Panc1 (cell line): ENCODE measurements at regions not wholly inside any gene's neighbourhood (a gene's known extent, or its start where the extent isn't known, plus 50 kb on each side); places are given as distances from the start of the nearest gene placed in this dataset.

ENCODE experiments used
- ATAC-seq: fragments of 200-7000 bp; cut with Tn5 transposase; 2 replicates; pipeline ENCODE4 v1.9.1; 2020; ENCODE audit warnings: mild to moderate bottlenecking, moderate library complexity
- BruUV-seq: library from RNA; stranded (reverse); fragments of 400-500 nt; replicated peaks from 2 replicates; lab custom pipeline; 2021; lab: Mats Ljungman, UMichigan
- CTCF ChIA-PET: fragments of 300-600 bp; sonication (Branson Sonifier 250); formaldehyde crosslinking; loops from one replicate; lab custom pipeline; 2022; ENCODE audit warnings: antibody characterized with exemption; lab: Charles Lee
- POLR2A ChIA-PET: fragments of 300-600 bp; sonication (Branson Sonifier 250); formaldehyde crosslinking; loops from one replicate; lab custom pipeline; 2022; ENCODE audit warnings: antibody characterized with exemption; lab: Charles Lee
- DNase-seq: peaks from one replicate; pipeline ENCODE4 v3.0.0-alpha.2; 2010; ENCODE audit warnings: low read depth, low spot score
- H3K27ac ChIP-seq: 2 replicates; pipeline ENCODE4 v1.5.1; 2011; ENCODE audit warnings: mild to moderate bottlenecking, low read length, inconsistent platforms
- H3K27me3 ChIP-seq: fragments of 200-500 bp; sonication (Bioruptor generic); 2 replicates; pipeline ENCODE4 v1.6.0; 2014; ENCODE audit warnings: low read length, inconsistent platforms; ENCODE audit not compliant: control insufficient read depth, insufficient read depth
- H3K36me3 ChIP-seq: fragments of 200-500 bp; sonication (Bioruptor generic); 2 replicates; pipeline ENCODE4 v1.5.1; 2014; ENCODE audit warnings: inconsistent platforms, mild to moderate bottlenecking, low read length, moderate library complexity; ENCODE audit not compliant: control insufficient read depth, insufficient read depth
- H3K4me1 ChIP-seq: 2 replicates; pipeline ENCODE4 v1.5.1; 2011; ENCODE audit warnings: inconsistent platforms, mild to moderate bottlenecking, low read length, moderate library complexity; ENCODE audit not compliant: control insufficient read depth, insufficient read depth
- H3K4me3 ChIP-seq, 2 experiments: 2 replicates each; pipeline ENCODE4 v1.5.1; 2011 to 2012; ENCODE audit warnings: low read depth in 2 of 2, low read length in 2 of 2, mild to moderate bottlenecking in 2 of 2, inconsistent platforms in 1 of 2, moderate library complexity in 1 of 2
- H3K9me3 ChIP-seq: fragments of 200-500 bp; sonication (Bioruptor generic); 2 replicates; pipeline ENCODE4 v1.5.1; 2014; ENCODE audit warnings: low read depth, mild to moderate bottlenecking, inconsistent platforms, low read length, moderate library complexity; ENCODE audit not compliant: control insufficient read depth, insufficient read depth
- POLR2AphosphoS5 ChIP-seq: IDR thresholded peaks from 2 replicates; pipeline ENCODE4 v1.6.1; 2012; ENCODE audit warnings: mild to moderate bottlenecking, low read depth, low read length, moderate library complexity
- REST ChIP-seq, 2 experiments: IDR thresholded peaks; 2 replicates each; pipeline ENCODE4 v1.6.1; 2011 to 2012; ENCODE audit warnings: low read depth in 2 of 2, control low read depth in 1 of 2, low read length in 1 of 2, mild to moderate bottlenecking in 1 of 2, moderate library complexity in 1 of 2; ENCODE audit not compliant: insufficient read depth in 1 of 2
- SIN3A ChIP-seq: IDR thresholded peaks from 2 replicates; pipeline ENCODE4 v1.6.1; 2012; ENCODE audit warnings: low read depth, mild to moderate bottlenecking, low read length, moderate library complexity, borderline replicate concordance; ENCODE audit not compliant: insufficient read depth
- TCF7L2 ChIP-seq: IDR thresholded peaks from 2 replicates; pipeline ENCODE4 v1.6.1; 2011; ENCODE audit warnings: mild to moderate bottlenecking, low read depth, low read length, inconsistent platforms
- in situ Hi-C: cut with HindIII; loops from 2 replicates; pipeline ENCODE4 v1.10.0; 2016; ENCODE audit warnings: low sequenced_read_pairs, low pct_unique_long_range_greater_than_20kb
- intact Hi-C: fragments of 100-400 bp; cut with micrococcal nuclease; formaldehyde crosslinking; loops from one replicate; pipeline ENCODE4 v1.10.0; 2022; ENCODE audit not compliant: unreplicated experiment
- TF ChIP-seq, protein P1 (sequence below): fragments of 450-650 bp; IDR thresholded peaks from 2 replicates; pipeline ENCODE4 v1.5.1; 2017; ENCODE audit warnings: mild to moderate bottlenecking

DNA sequence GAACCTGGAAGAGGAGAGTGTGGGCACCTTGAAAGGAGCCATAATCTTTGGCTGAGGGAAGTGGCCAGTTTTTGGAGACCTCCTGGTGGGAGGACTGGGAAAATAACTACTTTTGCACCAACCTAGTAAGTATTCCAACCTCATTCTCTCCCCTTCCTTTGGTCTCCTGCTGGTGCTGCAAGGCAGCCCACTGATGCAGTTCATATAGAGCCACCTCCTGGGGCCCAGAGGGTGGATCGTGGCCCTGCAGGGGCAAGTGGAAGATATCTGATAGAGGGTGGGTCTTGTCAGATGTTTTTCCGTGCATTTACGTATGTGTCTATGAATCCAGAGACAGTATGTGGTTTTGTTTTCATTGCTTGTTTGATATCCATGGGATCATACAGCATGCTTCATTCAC lies 172.8 kb upstream of the PITX1 start:
- intact Hi-C loops: loop anchor here (5.0 kb wide), 1 partner anchor 125 kb away; no protein-coding TSS in a partner anchor
- Histone ChIP-seq H3K9me3 (peaks cover 14% of the 10 kb centered on the region; the same call in 1 of the 2 replicates), H3K27me3 (no peaks in the 10 kb centered on the region), H3K36me3 (no peaks in the 10 kb centered on the region), H3K4me1 (no peaks in the 10 kb centered on the region; the same call in 1 of the 2 replicates), H3K27ac (no peak overlapping the region), H3K4me3 (no peak overlapping the region)
- ChIA-PET POLR2A (no interaction called here), CTCF (no interaction called here)
- no TSS peak for BruUV-seq
- no peak for TF ChIP-seq REST (IDR thresholded peaks at IDR 0.05; ENCODE audit: insufficient read depth in 1 of 2, low read depth in 2 of 2, low read length in 1 of 2)
- no peak for TF ChIP-seq SIN3A
- no peak for TF ChIP-seq POLR2AphosphoS5
- no peak for TF ChIP-seq TCF7L2
- TF ChIP-seq, protein P1, sequence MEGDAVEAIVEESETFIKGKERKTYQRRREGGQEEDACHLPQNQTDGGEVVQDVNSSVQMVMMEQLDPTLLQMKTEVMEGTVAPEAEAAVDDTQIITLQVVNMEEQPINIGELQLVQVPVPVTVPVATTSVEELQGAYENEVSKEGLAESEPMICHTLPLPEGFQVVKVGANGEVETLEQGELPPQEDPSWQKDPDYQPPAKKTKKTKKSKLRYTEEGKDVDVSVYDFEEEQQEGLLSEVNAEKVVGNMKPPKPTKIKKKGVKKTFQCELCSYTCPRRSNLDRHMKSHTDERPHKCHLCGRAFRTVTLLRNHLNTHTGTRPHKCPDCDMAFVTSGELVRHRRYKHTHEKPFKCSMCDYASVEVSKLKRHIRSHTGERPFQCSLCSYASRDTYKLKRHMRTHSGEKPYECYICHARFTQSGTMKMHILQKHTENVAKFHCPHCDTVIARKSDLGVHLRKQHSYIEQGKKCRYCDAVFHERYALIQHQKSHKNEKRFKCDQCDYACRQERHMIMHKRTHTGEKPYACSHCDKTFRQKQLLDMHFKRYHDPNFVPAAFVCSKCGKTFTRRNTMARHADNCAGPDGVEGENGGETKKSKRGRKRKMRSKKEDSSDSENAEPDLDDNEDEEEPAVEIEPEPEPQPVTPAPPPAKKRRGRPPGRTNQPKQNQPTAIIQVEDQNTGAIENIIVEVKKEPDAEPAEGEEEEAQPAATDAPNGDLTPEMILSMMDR: no peak
- in situ Hi-C loops: no loop called here
- DNase-seq (no peak), ATAC-seq (no peak)

GRCh38 chr5:135205632-135206349 lies 171.8 kb upstream of the PITX1 start:
- intact Hi-C loops: loop anchor here (5.0 kb wide), 1 partner anchor 127 kb away; no protein-coding TSS in a partner anchor
- TF ChIP-seq, protein P1: no peak
- no peak for TF ChIP-seq POLR2AphosphoS5
- no peak for TF ChIP-seq REST (IDR thresholded peaks at IDR 0.05; ENCODE audit: insufficient read depth in 1 of 2, low read depth in 2 of 2, low read length in 1 of 2)
- no TSS peak for BruUV-seq
- Histone ChIP-seq H3K27ac (no peak overlapping the region), H3K4me1 (no peaks in the 10 kb centered on the region; the same call in 1 of the 2 replicates), H3K4me3 (no peak overlapping the region), H3K9me3 (peaks cover 16% of the 10 kb centered on the region; the same call in 1 of the 2 replicates), H3K27me3 (peaks cover 5% of the 10 kb centered on the region; the same call in 1 of the 2 replicates), H3K36me3 (no peaks in the 10 kb centered on the region)
- DNase-seq (no peak), ATAC-seq (no peak)
- in situ Hi-C loops: no loop called here
- CTCF ChIA-PET: interaction anchor here (0.6 kb wide), 1 partner anchor 28 kb away, joined by 3 read pairs; no protein-coding TSS in a partner anchor
- POLR2A ChIA-PET: no interaction called here
